GM23338 (cell line): ENCODE measurements at regions not wholly inside any gene's neighbourhood (a gene's known extent, or its start where the extent isn't known, plus 50 kb on each side); places are given as distances from the start of the nearest gene placed in this dataset.

Source experiments
- ATAC-seq: fragments of 200-7000 bp; cut with Tn5 transposase; 3 replicates; pipeline ENCODE4 v1.9.1; 2020
- DNase-seq: peaks from one replicate; pipeline ENCODE4 v3.0.0-alpha.2; 2015; ENCODE audit warnings: low spot score
- H2AFZ ChIP-seq: fragments of 200-600 bp; sonication (generic); 2 replicates; pipeline ENCODE4 v1.8.0; 2016; ENCODE audit warnings: antibody characterized with exemption, mild to moderate bottlenecking, moderate library complexity
- H3F3A ChIP-seq: fragments of 200-600 bp; sonication (generic); replicated peaks from 2 replicates; pipeline ENCODE4 v1.8.0; 2017; ENCODE audit warnings: antibody characterized with exemption, mixed run types, low read depth
- H3K27ac ChIP-seq: fragments of 200-600 bp; sonication (generic); 2 replicates; pipeline ENCODE4 v1.6.1; 2016; ENCODE audit warnings: low read depth
- H3K27me3 ChIP-seq: fragments of 200-600 bp; sonication (generic); 2 replicates; pipeline ENCODE4 v1.8.0; 2016; ENCODE audit warnings: mild to moderate bottlenecking, mixed run types, moderate library complexity; ENCODE audit not compliant: insufficient read depth
- H3K36me3 ChIP-seq: fragments of 200-600 bp; sonication (generic); 2 replicates; pipeline ENCODE4 v1.8.0; 2016; ENCODE audit warnings: mild to moderate bottlenecking; ENCODE audit not compliant: insufficient read depth
- H3K4me1 ChIP-seq: fragments of 200-600 bp; sonication (generic); 2 replicates; pipeline ENCODE4 v1.8.0; 2016; ENCODE audit warnings: mild to moderate bottlenecking, moderate library complexity; ENCODE audit not compliant: insufficient read depth
- H3K4me2 ChIP-seq: fragments of 200-600 bp; sonication (generic); 2 replicates; pipeline ENCODE4 v1.7.1; 2017; ENCODE audit warnings: mixed run types
- H3K4me3 ChIP-seq: fragments of 200-600 bp; sonication (generic); 2 replicates; pipeline ENCODE4 v1.6.1; 2016; ENCODE audit warnings: mixed run types
- H3K79me2 ChIP-seq: fragments of 200-600 bp; sonication (generic); replicated peaks from 2 replicates; pipeline ENCODE4 v1.8.0; 2017; ENCODE audit warnings: mild to moderate bottlenecking; ENCODE audit not compliant: insufficient read depth
- H3K9me2 ChIP-seq: fragments of 200-600 bp; sonication (generic); 2 replicates; pipeline ENCODE4 v1.8.0; 2017; ENCODE audit not compliant: insufficient read depth
- H4K20me1 ChIP-seq: fragments of 200-600 bp; sonication (generic); replicated peaks from 2 replicates; pipeline ENCODE4 v1.8.0; 2017; ENCODE audit warnings: mild to moderate bottlenecking; ENCODE audit not compliant: insufficient read depth
- H3K27ac Mint-ChIP-seq: 2 replicates; pipeline ENCODE4 v1.8.0; 2020; ENCODE audit warnings: inconsistent platforms, mild to moderate bottlenecking, moderate library complexity, mixed read lengths
- H3K27me3 Mint-ChIP-seq: 3 replicates; pipeline ENCODE4 v1.8.0; 2022; ENCODE audit warnings: low read depth, mild to moderate bottlenecking, moderate library complexity, mixed read lengths, inconsistent platforms; ENCODE audit not compliant: insufficient read depth, poor library complexity
- H3K36me3 Mint-ChIP-seq: 3 replicates; pipeline ENCODE4 v1.8.0; 2021; ENCODE audit warnings: low read depth, mild to moderate bottlenecking, inconsistent platforms, moderate library complexity, mixed read lengths
- H3K4me1 Mint-ChIP-seq: 3 replicates; pipeline ENCODE4 v1.8.0; 2020; ENCODE audit warnings: mild to moderate bottlenecking, inconsistent platforms, mixed read lengths
- H3K4me3 Mint-ChIP-seq: 3 replicates; pipeline ENCODE4 v1.8.0; 2021; ENCODE audit warnings: moderate library complexity, mild to moderate bottlenecking, inconsistent platforms, mixed read lengths
- H3K9me3 Mint-ChIP-seq: 3 replicates; pipeline ENCODE4 v1.8.0; 2020; ENCODE audit warnings: moderate library complexity, mild to moderate bottlenecking, inconsistent platforms, mixed read lengths
- CREB1 ChIP-seq: fragments of 250-450 bp; sonication (Bioruptor Pico); IDR thresholded peaks from 2 replicates; pipeline ENCODE4 v1.5.0; 2020; ENCODE audit warnings: low read depth, mild to moderate bottlenecking, moderate library complexity
- EZH2 ChIP-seq: fragments of 200-600 bp; sonication (generic); IDR thresholded peaks from one replicate; pipeline ENCODE4 v1.8.0; 2017; ENCODE audit warnings: antibody characterized with exemption, mild to moderate bottlenecking, low read depth; ENCODE audit not compliant: unreplicated experiment
- EZH2phosphoT487 ChIP-seq: fragments of 200-600 bp; sonication (generic); IDR thresholded peaks from one replicate; pipeline ENCODE4 v1.8.1; 2018; ENCODE audit warnings: antibody characterized with exemption; ENCODE audit not compliant: unreplicated experiment
- JUNB ChIP-seq: IDR thresholded peaks from one replicate; pipeline ENCODE4 v1.6.1; 2016; ENCODE audit warnings: antibody characterized with exemption; ENCODE audit not compliant: unreplicated experiment
- NANOG ChIP-seq: IDR thresholded peaks from 2 replicates; pipeline ENCODE4 v1.6.1; 2016; ENCODE audit warnings: antibody characterized with exemption, borderline replicate concordance
- POLR2AphosphoS5 ChIP-seq: IDR thresholded peaks from 2 replicates; pipeline ENCODE4 v1.6.1; 2016; ENCODE audit warnings: antibody characterized with exemption, low read depth
- REST ChIP-seq: IDR thresholded peaks from one replicate; pipeline ENCODE4 v1.6.1; 2018; ENCODE audit warnings: antibody characterized with exemption; ENCODE audit not compliant: unreplicated experiment
- STAT1 ChIP-seq: IDR thresholded peaks from one replicate; pipeline ENCODE4 v1.6.1; 2016; ENCODE audit warnings: antibody characterized with exemption; ENCODE audit not compliant: unreplicated experiment
- ZNF114 ChIP-seq: fragments of 250-450 bp; sonication (Bioruptor Pico); IDR thresholded peaks from 2 replicates; pipeline ENCODE4 v1.5.0; 2020; ENCODE audit warnings: mild to moderate bottlenecking, moderate library complexity
- ZNF331 ChIP-seq: fragments of 250-450 bp; sonication (Bioruptor Pico); IDR thresholded peaks from 2 replicates; pipeline ENCODE4 v1.5.0; 2020; ENCODE audit warnings: low read depth, mild to moderate bottlenecking, moderate library complexity
- ZNF462 ChIP-seq: fragments of 250-450 bp; sonication (Bioruptor Pico); IDR thresholded peaks from 2 replicates; pipeline ENCODE4 v1.5.0; 2020; ENCODE audit warnings: mild to moderate bottlenecking, moderate library complexity
- TF ChIP-seq, protein P1 (sequence below), 2 experiments: fragments of 200-600 bp in 1 of 2; sonication (generic) in 1 of 2; conservative IDR thresholded peaks; 2 replicates each; pipeline versions ENCODE4 v1.5.1 to v1.6.1; 2016 to 2017; ENCODE audit warnings: antibody characterized with exemption in 2 of 2, low read depth in 2 of 2, mild to moderate bottlenecking in 2 of 2, moderate library complexity in 1 of 2
- TF ChIP-seq, protein P2 (sequence below): IDR thresholded peaks from 2 replicates; pipeline ENCODE4 v1.6.1; 2016; ENCODE audit warnings: antibody characterized with exemption

DNA sequence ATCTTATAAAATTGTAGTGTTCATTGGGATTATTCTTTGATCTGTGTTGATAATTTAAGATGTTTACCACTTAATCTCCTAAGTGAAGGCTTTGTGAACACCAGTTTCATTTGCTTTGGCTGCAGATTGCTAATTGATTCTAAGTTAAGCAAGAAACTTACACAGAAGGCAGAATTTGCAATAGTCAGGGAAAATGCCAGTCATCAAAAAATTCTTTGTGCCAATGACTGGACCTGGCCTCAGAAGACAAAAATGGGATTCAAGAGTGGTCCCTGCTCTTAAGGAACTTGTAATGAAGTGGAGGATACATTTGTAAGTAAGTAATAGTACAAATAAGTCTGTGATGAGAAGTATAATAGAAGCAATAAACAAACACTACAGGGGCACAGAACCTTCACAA lies 63.3 kb upstream of the EXOC2 start:
- H4K20me1 ChIP-seq, result no peaks in the 10 kb centered on the region
- DNase-seq, result no peak
- peaks cover 5% of the 10 kb centered on the region; the same call in 2 of the 3 replicates for H3K4me1 Mint-ChIP-seq
- no peak overlapping the region for H3K27ac ChIP-seq
- TF ChIP-seq ZNF462 (CRISPR knock-in tag) (no peak), REST (no peak), EZH2phosphoT487 (no peak), NANOG (no peak), ZNF331 (CRISPR knock-in tag) (no peak), POLR2AphosphoS5 (no peak), EZH2 (no peak), JUNB (no peak), STAT1 (no peak), ZNF114 (CRISPR knock-in tag) (no peak), CREB1 (CRISPR knock-in tag) (no peak)
- TF ChIP-seq, protein P1, sequence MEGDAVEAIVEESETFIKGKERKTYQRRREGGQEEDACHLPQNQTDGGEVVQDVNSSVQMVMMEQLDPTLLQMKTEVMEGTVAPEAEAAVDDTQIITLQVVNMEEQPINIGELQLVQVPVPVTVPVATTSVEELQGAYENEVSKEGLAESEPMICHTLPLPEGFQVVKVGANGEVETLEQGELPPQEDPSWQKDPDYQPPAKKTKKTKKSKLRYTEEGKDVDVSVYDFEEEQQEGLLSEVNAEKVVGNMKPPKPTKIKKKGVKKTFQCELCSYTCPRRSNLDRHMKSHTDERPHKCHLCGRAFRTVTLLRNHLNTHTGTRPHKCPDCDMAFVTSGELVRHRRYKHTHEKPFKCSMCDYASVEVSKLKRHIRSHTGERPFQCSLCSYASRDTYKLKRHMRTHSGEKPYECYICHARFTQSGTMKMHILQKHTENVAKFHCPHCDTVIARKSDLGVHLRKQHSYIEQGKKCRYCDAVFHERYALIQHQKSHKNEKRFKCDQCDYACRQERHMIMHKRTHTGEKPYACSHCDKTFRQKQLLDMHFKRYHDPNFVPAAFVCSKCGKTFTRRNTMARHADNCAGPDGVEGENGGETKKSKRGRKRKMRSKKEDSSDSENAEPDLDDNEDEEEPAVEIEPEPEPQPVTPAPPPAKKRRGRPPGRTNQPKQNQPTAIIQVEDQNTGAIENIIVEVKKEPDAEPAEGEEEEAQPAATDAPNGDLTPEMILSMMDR (conservative IDR thresholded peaks at IDR 0.05; ENCODE audit: low read depth in 2 of 2), result no peak
- TF ChIP-seq, protein P2, sequence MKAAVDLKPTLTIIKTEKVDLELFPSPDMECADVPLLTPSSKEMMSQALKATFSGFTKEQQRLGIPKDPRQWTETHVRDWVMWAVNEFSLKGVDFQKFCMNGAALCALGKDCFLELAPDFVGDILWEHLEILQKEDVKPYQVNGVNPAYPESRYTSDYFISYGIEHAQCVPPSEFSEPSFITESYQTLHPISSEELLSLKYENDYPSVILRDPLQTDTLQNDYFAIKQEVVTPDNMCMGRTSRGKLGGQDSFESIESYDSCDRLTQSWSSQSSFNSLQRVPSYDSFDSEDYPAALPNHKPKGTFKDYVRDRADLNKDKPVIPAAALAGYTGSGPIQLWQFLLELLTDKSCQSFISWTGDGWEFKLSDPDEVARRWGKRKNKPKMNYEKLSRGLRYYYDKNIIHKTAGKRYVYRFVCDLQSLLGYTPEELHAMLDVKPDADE, result no peak
- H3K27me3 Mint-ChIP-seq, result peaks cover 3% of the 10 kb centered on the region
- H2AFZ ChIP-seq, result no peak overlapping the region
- no peaks in the 10 kb centered on the region for H3K79me2 ChIP-seq
- no peaks in the 10 kb centered on the region for H3K27me3 ChIP-seq
- H3K9me3 Mint-ChIP-seq, result no peaks in the 10 kb centered on the region
- peaks cover 6% of the 10 kb centered on the region; the same call in 1 of the 2 replicates for H3K4me1 ChIP-seq
- H3F3A ChIP-seq, result no peaks in the 10 kb centered on the region
- no peak overlapping the region for H3K4me3 Mint-ChIP-seq
- no peak overlapping the region for H3K27ac Mint-ChIP-seq
- no peaks in the 10 kb centered on the region for H3K36me3 ChIP-seq
- H3K9me2 ChIP-seq, result no peaks in the 10 kb centered on the region
- H3K36me3 Mint-ChIP-seq, result no peaks in the 10 kb centered on the region
- H3K4me2 ChIP-seq, result no peak overlapping the region
- ATAC-seq, result no peak
- no peak overlapping the region for H3K4me3 ChIP-seq
